Heart right ventricle (tissue), 16 donors: ENCODE measurements at regions not wholly inside any gene's neighbourhood (a gene's known extent, or its start where the extent isn't known, plus 50 kb on each side); places are given as distances from the start of the nearest gene placed in this dataset.

Experiments
- ATAC-seq, 8 donors: fragments of 200-7000 bp; cut with Tn5 transposase; one replicate each; pipeline ENCODE4 v1.9.1; 2020; ENCODE audit warnings: mild to moderate bottlenecking in 8 of 8, moderate library complexity in 8 of 8, moderate number of reproducible peaks in 1 of 8
- DNase-seq, 2 donors: peaks; one replicate each; pipeline ENCODE4 v3.0.0-alpha.2; 2020
- H3K27ac ChIP-seq, 10 donors: fragments of 200-600 bp; sonication (generic) in 2 of 10; one replicate each; pipeline versions ENCODE4 v1.5.0 to v1.8.0; 2020 to 2022; ENCODE audit warnings: mild to moderate bottlenecking in 3 of 10
- H3K27me3 ChIP-seq, 7 donors: fragments of 200-600 bp; one replicate each; pipeline ENCODE4 v1.8.0; 2021 to 2022; ENCODE audit warnings: mild to moderate bottlenecking in 2 of 7
- H3K36me3 ChIP-seq, 9 donors: fragments of 200-600 bp; sonication (generic) in 1 of 9; one replicate each; pipeline versions ENCODE4 v1.5.0 to v1.8.0; 2020 to 2022; ENCODE audit warnings: mild to moderate bottlenecking in 2 of 9
- H3K4me1 ChIP-seq, 9 donors: fragments of 200-600 bp; sonication (generic) in 1 of 9; one replicate each; pipeline versions ENCODE4 v1.5.0 to v1.8.0; 2020 to 2022; ENCODE audit warnings: mild to moderate bottlenecking in 4 of 9
- H3K4me3 ChIP-seq, 10 donors: fragments of 200-600 bp; sonication (generic) in 2 of 10; one replicate each; pipeline versions ENCODE4 v1.5.0 to v1.8.0; 2020 to 2022; ENCODE audit warnings: mild to moderate bottlenecking in 7 of 10, moderate library complexity in 2 of 10
- H3K9me3 ChIP-seq, 11 donors: fragments of 200-600 bp in 10 of 11; sonication (generic) in 2 of 11; one replicate each; pipeline versions ENCODE4 v1.5.0 to v1.8.0; 2013 to 2022; ENCODE audit warnings: mild to moderate bottlenecking in 2 of 11, control low read depth in 1 of 11, moderate library complexity in 1 of 11
- WGBS, 2 donors: extraction: QIAGEN DNeasy Blood & Tissue Kit; methylation state at CpG; one replicate each; pipeline ENCODE4 v1.1.7; 2013; ENCODE audit warnings: inconsistent platforms in 1 of 2; 5-methylcytosine and 5-hydroxymethylcytosine counted together
- intact Hi-C, 10 donors: fragments of 100-400 bp; cut with DNase I; formaldehyde crosslinking; loops; one replicate each; pipeline versions ENCODE4 v1.11.1 to v1.14.2; 2022
- TF ChIP-seq, protein P1 (sequence below), 9 donors: fragments of 200-600 bp; sonication (generic) in 2 of 9; IDR thresholded peaks; one replicate each; pipeline versions ENCODE4 v1.5.0 to v1.8.0; 2021 to 2022; ENCODE audit warnings: antibody characterized with exemption in 9 of 9, mild to moderate bottlenecking in 5 of 9, moderate library complexity in 1 of 9
- donor health status: Arrhythmogenic right ventricular cardiomyopathy.
- donor health status: ischemic (EF 13 %, LVEDD 7.1; RV severe dilation, severe dysfunction).
- donor health status: healthy with polysubstance abuse.
- donor health status: DM: no; HTN: yes; CAD: no.
- donor health status: DM: no; HTN: no; CAD: no.
- donor health status: ischemic (EF 25% LVEDD 6.9; RV normal size, moderate dysfunction).
- donor health status: ischemic (EF 25% LVEDD 5.7; RV mildly dilated, moderate dysfunction).
- donor health status: healthy.
- donor health status: DM: yes; HTN: yes; CAD: no.
- donor health status: Ischemic cardiomyopathy.
- donor health status: ischemic (EF 35%, LVEDD 5.7; RV mildly dilated, moderate dysfunction).
- donor health status: nonischemic (EF 11% LVEDD 7.7; RV severe dilation, severe dysfunction).
- donor health status: DM: yes; HTN: yes; CAD: no.
- donor health status: PGD.
- donor health status: ischemic (EF 29% LVEDD 5.4; RV normal size, mild dysfunction).
- donor health status: nonischemic (EF 23%, LVEDD 6.1; RV moderate dilation, normal function).

DNA sequence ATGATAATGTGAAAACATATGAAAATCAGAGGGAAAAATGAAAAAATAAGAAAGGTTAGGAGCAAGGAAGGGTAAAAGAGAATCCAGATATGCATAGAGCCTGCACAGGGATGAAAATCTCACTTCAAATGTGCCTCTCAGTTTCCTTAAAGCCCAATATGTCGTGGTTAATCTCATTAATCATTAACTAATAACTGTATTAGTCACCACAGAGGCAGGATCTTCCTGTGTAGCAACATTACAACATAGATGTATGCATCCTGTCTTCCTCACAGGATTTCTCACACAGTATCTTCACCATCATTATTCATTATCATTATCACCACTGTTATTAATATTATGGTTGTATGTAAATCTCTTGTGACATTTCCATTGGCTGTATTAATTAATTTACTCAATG, 361.2 kb upstream of the SOX11 start:
- 50 to 55% methylated on average over 1 of the region's 1 CpG for WGBS, 2 donors
- DNase-seq = no peak
- no peaks in the 10 kb centered on the region for H3K4me1 ChIP-seq
- H3K9me3 ChIP-seq = no peaks in the 10 kb centered on the region
- no peaks in the 10 kb centered on the region for H3K36me3 ChIP-seq
- TF ChIP-seq, protein P1, sequence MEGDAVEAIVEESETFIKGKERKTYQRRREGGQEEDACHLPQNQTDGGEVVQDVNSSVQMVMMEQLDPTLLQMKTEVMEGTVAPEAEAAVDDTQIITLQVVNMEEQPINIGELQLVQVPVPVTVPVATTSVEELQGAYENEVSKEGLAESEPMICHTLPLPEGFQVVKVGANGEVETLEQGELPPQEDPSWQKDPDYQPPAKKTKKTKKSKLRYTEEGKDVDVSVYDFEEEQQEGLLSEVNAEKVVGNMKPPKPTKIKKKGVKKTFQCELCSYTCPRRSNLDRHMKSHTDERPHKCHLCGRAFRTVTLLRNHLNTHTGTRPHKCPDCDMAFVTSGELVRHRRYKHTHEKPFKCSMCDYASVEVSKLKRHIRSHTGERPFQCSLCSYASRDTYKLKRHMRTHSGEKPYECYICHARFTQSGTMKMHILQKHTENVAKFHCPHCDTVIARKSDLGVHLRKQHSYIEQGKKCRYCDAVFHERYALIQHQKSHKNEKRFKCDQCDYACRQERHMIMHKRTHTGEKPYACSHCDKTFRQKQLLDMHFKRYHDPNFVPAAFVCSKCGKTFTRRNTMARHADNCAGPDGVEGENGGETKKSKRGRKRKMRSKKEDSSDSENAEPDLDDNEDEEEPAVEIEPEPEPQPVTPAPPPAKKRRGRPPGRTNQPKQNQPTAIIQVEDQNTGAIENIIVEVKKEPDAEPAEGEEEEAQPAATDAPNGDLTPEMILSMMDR (IDR thresholded peaks at IDR 0.05) = no peak
- no peak for ATAC-seq
- intact Hi-C loops = no loop called here
- H3K27me3 ChIP-seq = peaks cover 0 to 3% (median 0%) of the 10 kb centered on the region in 7 donors
- no peak overlapping the region for H3K4me3 ChIP-seq
- H3K27ac ChIP-seq = no peak overlapping the region

DNA sequence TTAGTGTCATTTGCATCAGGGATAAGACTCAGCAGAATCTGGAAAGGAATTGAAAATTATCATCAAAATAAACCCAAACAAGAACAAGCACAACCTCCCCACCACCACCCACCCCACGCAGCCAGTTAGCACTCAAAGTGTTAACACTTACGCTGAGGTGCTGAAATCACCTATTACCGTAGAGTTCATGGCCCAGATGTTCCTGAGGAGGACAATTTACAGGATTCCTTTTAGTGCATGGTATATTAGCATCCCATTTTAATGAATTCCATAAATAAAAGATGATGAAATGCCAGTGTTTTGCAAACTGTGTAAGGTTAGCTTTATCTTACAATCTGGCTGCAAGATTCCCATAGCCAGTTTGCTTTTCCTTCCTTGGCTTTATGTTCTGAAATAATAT, 359.3 kb upstream of the SOX11 start:
- 65 to 78% methylated on average over 3 of the region's 3 CpGs for WGBS, 2 donors
- Histone ChIP-seq H3K9me3 (no peaks in the 10 kb centered on the region), H3K27me3 (no peaks in the 10 kb centered on the region), H3K4me3 (no peak overlapping the region), H3K36me3 (no peaks in the 10 kb centered on the region), H3K27ac (no peak overlapping the region), H3K4me1 (no peaks in the 10 kb centered on the region)
- TF ChIP-seq, protein P1 (IDR thresholded peaks at IDR 0.05) = no peak
- no peak for DNase-seq
- ATAC-seq = no peak
- intact Hi-C loops = no loop called here

DNA sequence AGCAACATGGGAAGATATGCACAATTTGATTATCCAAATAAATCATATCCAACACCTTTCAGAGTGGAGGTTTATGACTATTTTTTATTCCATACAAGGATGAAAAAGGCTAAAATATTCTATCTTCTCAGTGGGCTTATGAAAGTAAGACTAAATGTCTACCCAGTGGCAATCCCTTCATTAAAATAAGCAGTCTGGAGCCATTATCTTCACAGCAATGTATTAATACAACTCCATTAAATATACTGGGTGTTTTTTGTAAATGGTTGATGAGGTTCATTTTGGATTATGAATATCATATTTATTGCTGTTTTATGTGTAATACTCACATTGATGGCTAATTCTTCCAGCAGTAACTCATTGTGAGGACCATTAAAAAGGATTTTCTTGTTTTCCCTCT, 352.7 kb upstream of the SOX11 start:
- ATAC-seq (no peak), DNase-seq (no peak)
- intact Hi-C loops = no loop called here
- no peaks in the 10 kb centered on the region for H3K4me1 ChIP-seq
- H3K4me3 ChIP-seq = no peak overlapping the region
- H3K9me3 ChIP-seq = no peaks in the 10 kb centered on the region
- no peaks in the 10 kb centered on the region for H3K36me3 ChIP-seq
- no peak overlapping the region for H3K27ac ChIP-seq
- TF ChIP-seq, protein P1 (IDR thresholded peaks at IDR 0.05) = no peak
- H3K27me3 ChIP-seq = peaks cover 0 to 16% (median 0%) of the 10 kb centered on the region in 7 donors

DNA sequence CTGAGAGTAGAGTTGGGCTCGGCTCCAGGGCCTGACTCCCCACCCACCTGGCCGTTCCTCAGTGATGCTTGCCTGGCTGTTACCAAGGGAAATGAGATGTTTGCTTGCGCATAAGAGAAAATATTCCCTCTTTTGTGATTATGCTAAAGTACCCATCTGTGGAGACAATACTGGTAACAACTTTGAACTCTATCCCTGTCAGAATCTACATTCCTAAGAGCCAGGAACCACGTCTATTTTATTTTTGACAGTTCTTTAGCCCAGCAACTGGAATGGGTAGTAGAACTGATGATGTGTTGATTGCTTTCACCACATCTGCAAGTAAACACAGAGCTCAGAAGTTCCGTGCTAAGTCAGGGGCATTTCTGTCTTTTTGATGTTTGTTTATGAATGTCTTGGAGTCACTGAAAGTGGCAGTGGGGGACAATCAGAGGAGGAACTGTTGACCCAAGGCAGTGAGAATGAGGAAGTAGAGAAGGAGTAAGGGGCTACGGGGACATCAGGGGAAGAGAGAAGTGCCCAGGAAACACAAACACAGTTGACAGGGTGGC, 348.3 kb upstream of the SOX11 start:
- DNase-seq = no peak
- TF ChIP-seq, protein P1 (IDR thresholded peaks at IDR 0.05) = no peak
- Histone ChIP-seq H3K27me3 (peaks cover 0 to 19% (median 0%) of the 10 kb centered on the region in 7 donors), H3K9me3 (no peaks in the 10 kb centered on the region), H3K36me3 (no peaks in the 10 kb centered on the region), H3K4me3 (no peak overlapping the region), H3K4me1 (no peaks in the 10 kb centered on the region), H3K27ac (no peak overlapping the region)
- ATAC-seq = no peak
- 60 to 70% methylated on average over 6 of the region's 6 CpGs for WGBS, 2 donors
- intact Hi-C loops = no loop called here
